Fibroblast of skin of abdomen (primary cell): ENCODE measurements at regions not wholly inside any gene's neighbourhood (a gene's known extent, or its start where the extent isn't known, plus 50 kb on each side); places are given as distances from the start of the nearest gene placed in this dataset.

Experiments used
- DNase-seq: peaks from one replicate; pipeline ENCODE4 v3.0.0-alpha.2; 2013

- DNase-seq: no peak
Observed at GRCh38 chr20:50273601-50274491, 83.2 kb downstream of the CEBPB start.

- no peak for DNase-seq
Observed at GRCh38 chr20:50274570-50275430, 84.2 kb downstream of the CEBPB start.

GRCh38 chr20:50276119-50277063 is 85.8 kb downstream of the CEBPB start:
- DNase-seq: no peak

GRCh38 chr20:50277064-50277415 is 86.4 kb downstream of the CEBPB start:
- DNase-seq: no peak

GRCh38 chr20:50277460-50278376 is 87.1 kb downstream of the CEBPB start:
- no peak for DNase-seq

- no peak for DNase-seq
Observed at GRCh38 chr20:50278377-50278683, 87.7 kb downstream of the CEBPB start.

GRCh38 chr20:50278684-50279531 is 88.3 kb downstream of the CEBPB start:
- no peak for DNase-seq

GRCh38 chr20:50279988-50280850 is 89.6 kb downstream of the CEBPB start:
- DNase-seq: no peak

- no peak for DNase-seq
Observed at GRCh38 chr20:50280851-50281655, 90.4 kb downstream of the CEBPB start.

- no peak for DNase-seq
Observed at GRCh38 chr20:50281831-50282591, 91.4 kb downstream of the CEBPB start.

GRCh38 chr20:50282592-50283241 is 92.1 kb downstream of the CEBPB start:
- DNase-seq: no peak

- DNase-seq: no peak
Observed at GRCh38 chr20:50283370-50283769, 92.7 kb downstream of the CEBPB start.

GRCh38 chr20:50283922-50284810 is 93.5 kb downstream of the CEBPB start:
- DNase-seq: peak; percentile 57

GRCh38 chr20:50284811-50285375 is 94.3 kb downstream of the CEBPB start:
- no peak for DNase-seq

- peak; percentile 51 for DNase-seq
Observed at GRCh38 chr20:50285376-50286173, 94.9 kb downstream of the CEBPB start.
